ENCODE measurements at regions not wholly inside any gene's neighbourhood (a gene's known extent, or its start where the extent isn't known, plus 50 kb on each side); places are given as distances from the start of the nearest gene placed in this dataset.

DNA sequence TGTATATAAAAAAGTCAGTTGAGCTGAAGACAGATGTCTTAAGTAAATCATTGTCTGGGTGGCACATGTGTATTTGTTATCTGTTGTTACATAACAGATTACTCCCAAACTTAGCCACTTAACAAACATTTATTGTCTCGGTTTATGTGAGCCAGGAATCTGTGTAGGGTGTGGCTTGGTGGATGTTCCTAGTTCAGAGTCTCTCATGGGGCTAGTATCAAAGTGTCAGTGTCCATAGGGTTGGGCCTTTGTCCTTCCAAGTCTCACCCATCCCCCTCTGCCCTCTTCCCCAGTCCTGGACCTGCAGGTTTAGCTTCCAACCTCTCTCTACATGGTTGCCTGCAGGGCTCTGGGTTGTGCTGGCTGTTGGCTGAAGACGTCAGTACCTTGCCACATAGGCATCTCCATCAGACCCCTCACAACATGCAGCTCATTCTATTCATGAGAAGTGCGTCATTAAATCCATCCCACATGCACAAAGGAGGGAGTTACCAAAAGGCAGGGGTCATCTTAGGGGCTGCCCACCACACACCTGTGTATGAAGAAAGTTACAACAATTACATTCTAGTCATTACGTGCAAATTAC lies 127.5 kb downstream of the HS3ST1 start (continued):
- TF ChIP-seq, protein P1, sequence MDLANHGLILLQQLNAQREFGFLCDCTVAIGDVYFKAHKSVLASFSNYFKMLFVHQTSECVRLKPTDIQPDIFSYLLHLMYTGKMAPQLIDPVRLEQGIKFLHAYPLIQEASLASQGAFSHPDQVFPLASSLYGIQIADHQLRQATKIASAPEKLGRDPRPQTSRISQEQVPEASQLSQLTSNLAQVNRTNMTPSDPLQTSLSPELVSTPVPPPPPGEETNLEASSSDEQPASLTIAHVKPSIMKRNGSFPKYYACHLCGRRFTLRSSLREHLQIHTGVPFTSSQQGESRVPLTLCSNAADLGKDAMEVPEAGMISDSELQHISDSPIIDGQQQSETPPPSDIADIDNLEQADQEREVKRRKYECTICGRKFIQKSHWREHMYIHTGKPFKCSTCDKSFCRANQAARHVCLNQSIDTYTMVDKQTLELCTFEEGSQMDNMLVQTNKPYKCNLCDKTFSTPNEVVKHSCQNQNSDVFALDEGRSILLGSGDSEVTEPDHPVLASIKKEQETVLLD (IDR thresholded peaks at IDR 0.05) = no peak
- TF ChIP-seq ZNF445 (CRISPR knock-in tag; IDR thresholded peaks at IDR 0.05; ENCODE audit: low read depth) = no peak

DNA sequence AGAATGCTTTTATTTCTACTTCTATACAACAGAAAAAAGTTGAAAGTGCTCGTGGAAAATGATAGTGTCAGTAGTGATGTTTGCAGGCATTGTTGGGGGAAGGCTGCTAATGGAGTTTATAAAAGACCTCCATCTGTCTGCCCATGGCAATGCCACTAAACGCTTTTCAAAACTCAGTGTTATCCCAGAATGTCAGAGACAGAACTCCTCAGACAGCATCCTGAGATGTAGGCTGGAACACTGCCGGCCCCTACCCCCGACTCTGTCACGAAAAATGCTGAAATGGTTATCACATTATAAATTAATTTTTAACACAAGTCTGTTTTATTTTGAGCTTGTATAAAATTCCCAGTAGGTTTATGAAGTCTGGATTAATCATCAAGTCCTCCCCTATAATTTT lies 128.9 kb downstream of the HS3ST1 start:
- no peaks in the 10 kb centered on the region for H3K36me3 ChIP-seq (ENCODE audit: control insufficient read depth, insufficient read depth, low read length)
- BruUV-seq (replicated peaks) = no TSS peak
- H3K4me3 ChIP-seq = no peak overlapping the region
- H3K27ac ChIP-seq (ENCODE audit: extremely low read depth, low read depth, low read length) = no peak overlapping the region
- H2AFZ ChIP-seq (ENCODE audit: low read depth, low read length) = no peak overlapping the region
- CTCF ChIA-PET (ENCODE audit: low intra/inter-chr PET ratio) = no interaction called here
- TF ChIP-seq TEAD1 (CRISPR knock-in tag; IDR thresholded peaks at IDR 0.05) (no peak), KLF13 (tag; IDR thresholded peaks at IDR 0.05; ENCODE audit: borderline replicate concordance, low read depth) (no peak), KLF6 (CRISPR knock-in tag; IDR thresholded peaks at IDR 0.05; ENCODE audit: borderline replicate concordance) (no peak)
- TF ChIP-seq, protein P2, sequence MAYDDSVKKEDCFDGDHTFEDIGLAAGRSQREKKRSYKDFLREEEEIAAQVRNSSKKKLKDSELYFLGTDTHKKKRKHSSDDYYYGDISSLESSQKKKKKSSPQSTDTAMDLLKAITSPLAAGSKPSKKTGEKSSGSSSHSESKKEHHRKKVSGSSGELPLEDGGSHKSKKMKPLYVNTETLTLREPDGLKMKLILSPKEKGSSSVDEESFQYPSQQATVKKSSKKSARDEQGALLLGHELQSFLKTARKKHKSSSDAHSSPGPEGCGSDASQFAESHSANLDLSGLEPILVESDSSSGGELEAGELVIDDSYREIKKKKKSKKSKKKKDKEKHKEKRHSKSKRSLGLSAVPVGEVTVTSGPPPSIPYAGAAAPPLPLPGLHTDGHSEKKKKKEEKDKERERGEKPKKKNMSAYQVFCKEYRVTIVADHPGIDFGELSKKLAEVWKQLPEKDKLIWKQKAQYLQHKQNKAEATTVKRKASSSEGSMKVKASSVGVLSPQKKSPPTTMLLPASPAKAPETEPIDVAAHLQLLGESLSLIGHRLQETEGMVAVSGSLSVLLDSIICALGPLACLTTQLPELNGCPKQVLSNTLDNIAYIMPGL (CRISPR knock-in tag; IDR thresholded peaks at IDR 0.05) = no peak
- H3K9ac ChIP-seq (ENCODE audit: insufficient read depth in 1 of 2, low read depth in 2 of 2, low read length in 2 of 2) = no peak overlapping the region
- H3K79me2 ChIP-seq (ENCODE audit: control insufficient read depth, insufficient read depth, low read length) = no peaks in the 10 kb centered on the region
- no peak for DNase-seq (ENCODE audit: extremely low read depth in 1 of 4, low spot score in 3 of 4)
- no peaks in the 10 kb centered on the region for H3K9me1 ChIP-seq (ENCODE audit: control insufficient read depth, insufficient read depth, low read length)
- no peaks in the 10 kb centered on the region for H4K20me1 ChIP-seq (replicated peaks; ENCODE audit: control insufficient read depth, insufficient read depth, low read length)
- in situ Hi-C loops (cut with MboI) (no loop called here), intact Hi-C loops (cut with micrococcal nuclease) (no loop called here)
- no peak for ATAC-seq
- H3K27me3 ChIP-seq (ENCODE audit: control insufficient read depth in 2 of 2, insufficient read depth in 2 of 2, low read length in 2 of 2) = no peaks in the 10 kb centered on the region
- no peaks in the 10 kb centered on the region for H3K9me3 ChIP-seq (replicated peaks; ENCODE audit: control insufficient read depth, insufficient read depth, low read depth, low read length)
- no peak overlapping the region for H3K4me2 ChIP-seq (ENCODE audit: insufficient read depth, low read length)
- POLR2A ChIA-PET = no interaction called here
- 0% methylated on average over 5 of the region's 5 CpGs for WGBS (ENCODE audit: insufficient coverage, low coverage, missing lambda C conversion rate)
- FAIRE-seq = no peak
- no peaks in the 10 kb centered on the region for H3K4me1 ChIP-seq (replicated peaks in 1 of 2; ENCODE audit: control insufficient read depth in 2 of 2, insufficient read depth in 2 of 2, low read length in 2 of 2)
